ENCODE measurements at regions not wholly inside any gene's neighbourhood (a gene's known extent, or its start where the extent isn't known, plus 50 kb on each side); places are given as distances from the start of the nearest gene placed in this dataset.

- no peak for DNase-seq
Observed at GRCh38 chr10:108817584-108817983, 1105.7 kb downstream of the XPNPEP1 start.

GRCh38 chr10:108817135-108817534 lies 1106.2 kb downstream of the XPNPEP1 start:
- no peak for DNase-seq

GRCh38 chr10:108812906-108813305 lies 1110.4 kb downstream of the XPNPEP1 start:
- DNase-seq: no peak

- DNase-seq: no peak
Observed at GRCh38 chr10:108812296-108812695, 1111.0 kb downstream of the XPNPEP1 start.

GRCh38 chr10:108808228-108808627 lies 1115.1 kb downstream of the XPNPEP1 start:
- no peak for DNase-seq

GRCh38 chr10:108801775-108802517 lies 1121.4 kb downstream of the XPNPEP1 start:
- DNase-seq: no peak

DNA sequence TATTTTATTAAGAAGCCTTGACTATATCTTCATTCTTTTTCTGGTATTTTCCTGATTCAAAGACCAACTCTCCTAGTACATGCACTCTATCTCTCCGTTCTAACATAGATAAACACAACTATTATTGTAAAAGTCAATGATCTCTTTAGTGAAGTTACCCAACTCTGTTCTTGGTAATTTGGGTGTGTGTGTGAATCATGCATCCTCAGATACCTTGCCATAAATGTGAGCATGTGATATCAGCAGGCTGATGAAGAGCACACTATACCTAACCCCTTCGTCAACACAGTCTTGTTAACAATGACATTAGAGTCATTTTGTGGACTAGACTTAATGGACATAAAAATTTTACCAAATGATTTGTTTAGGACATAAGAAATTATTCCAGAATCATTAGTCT lies 1122.1 kb downstream of the XPNPEP1 start:
- no peak for DNase-seq

DNA sequence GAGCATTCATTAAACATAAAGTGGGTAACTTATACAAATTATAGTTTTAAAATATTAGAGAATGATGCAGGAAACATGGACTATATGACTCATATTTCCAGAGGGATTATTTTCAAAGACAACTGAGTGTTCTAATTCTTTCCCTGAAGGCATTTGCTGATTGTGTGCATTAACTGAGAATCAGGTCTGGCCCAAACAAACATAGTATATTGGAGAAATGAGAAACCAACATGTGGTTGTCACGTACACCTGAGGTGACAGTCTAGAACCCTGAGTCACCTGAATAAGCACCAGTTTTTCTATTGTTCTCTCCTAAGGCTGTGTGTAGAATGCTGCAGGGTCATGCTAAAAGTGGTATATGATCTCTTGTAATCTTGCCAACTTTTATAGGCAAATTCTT lies 1125.7 kb downstream of the XPNPEP1 start:
- DNase-seq: no peak

GRCh38 chr10:108791794-108792474 lies 1131.4 kb downstream of the XPNPEP1 start:
- DNase-seq: no peak

DNA sequence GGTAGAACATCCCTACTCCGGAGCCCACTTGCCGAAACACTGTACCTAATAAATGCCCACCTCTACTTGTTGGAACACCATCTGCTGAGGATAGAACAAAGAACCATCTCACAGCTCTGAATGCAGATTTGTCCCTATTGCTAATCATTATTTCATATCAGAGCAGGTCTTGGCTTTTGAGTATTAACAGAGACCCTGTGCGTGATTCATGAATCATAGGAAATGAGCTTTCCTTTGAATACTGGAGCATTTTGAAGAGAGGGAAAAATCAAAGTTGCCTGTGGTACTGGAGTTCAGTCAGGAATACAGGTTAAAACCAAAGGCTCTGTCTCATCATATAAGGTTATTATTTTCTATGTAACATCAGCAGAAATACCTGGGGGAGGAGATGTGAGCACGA lies 1132.3 kb downstream of the XPNPEP1 start:
- DNase-seq: no peak

GRCh38 chr10:108789919-108790318 lies 1133.4 kb downstream of the XPNPEP1 start:
- DNase-seq: no peak

- DNase-seq: no peak
Observed at GRCh38 chr10:108789336-108789735, 1134.0 kb downstream of the XPNPEP1 start.

- DNase-seq: no peak
Observed at GRCh38 chr10:108788891-108789290, 1134.4 kb downstream of the XPNPEP1 start.

GRCh38 chr10:108787932-108788331 lies 1135.4 kb downstream of the XPNPEP1 start:
- DNase-seq: no peak

- no peak for DNase-seq
Observed at GRCh38 chr10:108785011-108785410, 1138.3 kb downstream of the XPNPEP1 start.

DNA sequence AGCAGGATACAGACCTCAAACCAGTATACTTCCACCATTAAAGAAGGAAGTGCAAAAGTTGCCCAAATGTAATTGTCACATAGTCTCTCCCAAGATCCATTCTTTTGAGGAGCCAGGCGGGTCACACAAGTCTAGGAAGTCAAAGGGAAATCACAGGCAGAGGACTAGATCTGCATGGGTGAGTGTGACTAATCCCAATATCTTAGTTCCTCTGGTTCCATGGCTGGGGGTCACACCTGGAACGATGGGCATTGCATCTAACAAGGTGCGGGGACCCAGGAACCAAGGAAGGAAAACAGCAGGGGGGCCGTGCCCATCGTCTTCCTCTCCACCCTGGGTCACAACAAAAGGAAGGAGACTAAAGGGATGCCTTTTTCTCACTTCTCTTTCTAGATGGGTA lies 1138.8 kb downstream of the XPNPEP1 start:
- DNase-seq: no peak

- DNase-seq: no peak
Observed at GRCh38 chr10:108783897-108784296, 1139.4 kb downstream of the XPNPEP1 start.

DNA sequence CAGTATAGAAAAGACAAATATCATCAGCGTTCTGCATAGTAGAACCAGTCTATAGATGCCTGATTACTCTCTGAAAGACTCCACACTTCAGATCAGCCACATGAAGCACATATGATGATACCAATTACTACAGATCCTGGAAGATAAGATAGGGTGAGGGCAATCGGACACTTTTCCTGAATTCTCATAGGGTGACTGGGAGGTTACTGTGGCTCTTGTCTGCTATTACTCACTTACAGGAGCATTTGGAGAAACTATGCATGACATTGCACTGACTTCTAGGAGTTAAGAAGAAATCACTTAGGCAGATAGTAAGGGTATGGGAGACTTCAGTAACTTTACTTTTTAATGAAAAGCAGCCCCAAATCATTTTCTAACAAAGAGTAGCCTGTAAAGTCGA lies 1140.9 kb downstream of the XPNPEP1 start:
- DNase-seq: no peak

DNA sequence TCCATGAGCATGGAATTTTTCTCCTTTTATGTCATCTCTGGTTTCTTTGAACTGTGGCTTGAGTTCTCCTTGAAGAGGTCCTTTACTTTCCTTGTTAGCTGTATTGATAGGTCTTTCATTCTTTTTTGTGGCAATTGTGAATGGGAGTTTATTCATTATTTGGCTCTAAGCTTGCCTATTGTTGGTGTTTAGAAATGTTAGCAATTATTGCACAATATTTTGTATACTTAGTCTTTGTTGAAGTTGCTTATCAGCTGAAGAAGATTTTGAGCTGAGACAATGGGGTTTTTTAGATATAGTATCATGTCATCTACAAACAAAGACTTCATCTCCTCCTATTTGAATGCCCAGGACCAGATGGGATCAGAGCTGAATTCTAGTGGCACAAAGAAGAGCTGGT lies 1143.8 kb downstream of the XPNPEP1 start:
- DNase-seq: no peak

DNA sequence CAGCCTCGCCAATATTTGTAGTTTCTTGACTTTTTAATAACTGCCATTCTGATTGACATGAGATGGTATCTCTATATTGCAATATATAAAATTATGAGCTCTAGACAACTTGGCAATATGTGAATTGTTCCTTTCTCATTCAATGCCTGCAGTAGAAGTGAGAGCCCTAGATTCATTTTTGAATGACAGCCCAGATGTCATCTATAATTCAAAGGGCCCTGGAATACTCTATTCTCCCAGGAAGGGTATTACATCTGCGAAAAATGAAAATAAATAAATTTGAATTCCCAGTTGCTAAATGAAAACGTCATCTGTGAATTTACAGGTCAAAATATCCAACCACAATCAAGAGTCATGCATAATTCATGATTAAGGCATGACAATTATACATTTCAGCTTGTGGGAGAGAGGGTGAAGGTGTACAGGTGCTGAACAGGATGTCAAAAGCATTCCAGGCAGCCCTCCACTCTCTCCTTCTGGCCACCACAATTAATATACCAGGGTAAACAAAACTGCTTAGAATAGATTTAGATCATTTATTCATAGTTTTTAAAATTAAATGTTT lies 1147.3 kb downstream of the XPNPEP1 start:
- no peak for DNase-seq

DNA sequence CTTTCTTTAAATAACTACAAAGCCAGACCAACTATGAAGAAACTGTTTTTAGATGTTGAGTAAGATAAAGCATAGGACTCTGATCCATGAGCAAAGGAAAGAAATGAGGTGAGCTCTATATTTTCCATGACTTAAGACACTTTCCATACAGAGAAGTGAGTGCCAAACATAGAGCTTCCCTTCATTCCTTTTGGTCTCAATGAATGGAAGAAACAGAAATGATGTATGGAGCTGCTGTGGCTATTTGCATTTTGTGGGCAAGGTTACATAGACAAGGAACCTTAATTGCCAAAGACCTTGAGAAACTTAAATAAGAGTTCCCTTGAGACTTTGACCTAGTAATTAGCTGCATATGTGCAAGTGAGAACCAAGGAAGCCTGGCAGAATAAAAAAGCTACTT lies 1152.2 kb downstream of the XPNPEP1 start:
- no peak for DNase-seq

GRCh38 chr10:108765794-108766193 lies 1157.5 kb downstream of the XPNPEP1 start:
- DNase-seq: no peak

- DNase-seq: no peak
Observed at GRCh38 chr10:108757946-108758345, 1165.4 kb downstream of the XPNPEP1 start.

DNA sequence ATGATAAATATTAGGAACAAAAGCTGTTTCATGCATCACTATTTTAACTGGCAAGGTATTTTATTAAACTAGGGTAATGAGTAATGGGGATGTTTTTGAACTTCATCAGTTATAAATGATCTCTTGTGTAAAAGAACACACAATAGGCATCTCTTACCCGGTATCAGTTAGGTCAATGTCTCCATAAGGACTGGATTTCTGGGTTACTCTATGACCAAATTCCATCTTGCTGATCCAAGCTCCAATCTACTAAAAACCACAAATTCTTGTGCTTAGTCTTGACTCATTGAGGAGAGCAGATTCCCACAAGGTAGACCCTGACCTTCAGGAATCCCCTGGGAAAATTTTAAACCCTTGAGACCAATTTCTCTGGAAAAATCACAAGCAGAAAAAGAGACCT lies 1167.7 kb downstream of the XPNPEP1 start:
- DNase-seq: no peak

Measured in stimulated activated CD4-positive, alpha-beta T cell treated with anti-CD3 and anti-CD28 coated beads, Interleukin-4, amount 100 ng/mL, for 24 hours (primary cell).